ENCODE measurements at regions not wholly inside any gene's neighbourhood (a gene's known extent, or its start where the extent isn't known, plus 50 kb on each side); places are given as distances from the start of the nearest gene placed in this dataset.
"Not testable (repeated sequence)": the region's sequence is repeated elsewhere in the genome, so short reads cannot be mapped to it uniquely, and the experiment has no call there.

DNA sequence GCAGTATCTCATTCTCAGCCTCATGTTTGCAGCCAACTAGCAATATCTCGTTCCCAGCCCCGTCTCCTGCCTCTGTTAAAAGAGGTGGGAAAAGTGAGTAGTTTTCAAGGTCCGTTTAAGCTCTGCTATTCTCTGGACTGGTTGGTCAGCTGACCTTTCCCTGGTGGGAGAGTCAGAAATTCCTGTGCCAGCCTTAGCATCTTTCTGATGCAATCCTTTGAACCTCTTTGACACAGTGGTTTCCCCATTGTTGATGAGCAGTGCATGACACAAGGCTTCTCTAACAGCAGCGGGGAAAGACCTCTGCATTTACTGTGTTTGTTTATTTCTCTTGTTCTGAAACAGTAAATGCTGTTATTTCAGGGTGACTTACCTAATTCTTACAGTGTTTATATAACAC lies 74.6 kb downstream of the CDRT15L2 start:
- TF ChIP-seq, protein P1, sequence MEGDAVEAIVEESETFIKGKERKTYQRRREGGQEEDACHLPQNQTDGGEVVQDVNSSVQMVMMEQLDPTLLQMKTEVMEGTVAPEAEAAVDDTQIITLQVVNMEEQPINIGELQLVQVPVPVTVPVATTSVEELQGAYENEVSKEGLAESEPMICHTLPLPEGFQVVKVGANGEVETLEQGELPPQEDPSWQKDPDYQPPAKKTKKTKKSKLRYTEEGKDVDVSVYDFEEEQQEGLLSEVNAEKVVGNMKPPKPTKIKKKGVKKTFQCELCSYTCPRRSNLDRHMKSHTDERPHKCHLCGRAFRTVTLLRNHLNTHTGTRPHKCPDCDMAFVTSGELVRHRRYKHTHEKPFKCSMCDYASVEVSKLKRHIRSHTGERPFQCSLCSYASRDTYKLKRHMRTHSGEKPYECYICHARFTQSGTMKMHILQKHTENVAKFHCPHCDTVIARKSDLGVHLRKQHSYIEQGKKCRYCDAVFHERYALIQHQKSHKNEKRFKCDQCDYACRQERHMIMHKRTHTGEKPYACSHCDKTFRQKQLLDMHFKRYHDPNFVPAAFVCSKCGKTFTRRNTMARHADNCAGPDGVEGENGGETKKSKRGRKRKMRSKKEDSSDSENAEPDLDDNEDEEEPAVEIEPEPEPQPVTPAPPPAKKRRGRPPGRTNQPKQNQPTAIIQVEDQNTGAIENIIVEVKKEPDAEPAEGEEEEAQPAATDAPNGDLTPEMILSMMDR (IDR thresholded peaks at IDR 0.05 in 2 of 3, conservative IDR thresholded peaks at IDR 0.05 in 1 of 3; ENCODE audit: borderline replicate concordance in 1 of 3, insufficient read depth in 1 of 3, low read depth in 2 of 3, low read length in 2 of 3): not testable (repeated sequence)
- not testable (repeated sequence) for TF ChIP-seq POLR2A (IDR thresholded peaks at IDR 0.05; ENCODE audit: borderline replicate concordance, extremely low read depth, insufficient read depth, insufficient read length); EZH2phosphoT487 (IDR thresholded peaks at IDR 0.05; ENCODE audit: borderline replicate concordance); CBX3 (IDR thresholded peaks at IDR 0.05; ENCODE audit: low read depth); SIN3A (IDR thresholded peaks at IDR 0.05; ENCODE audit: low read depth); ZNF274 (IDR thresholded peaks at IDR 0.05; ENCODE audit: low read depth, low read length); POLR2AphosphoS5 (IDR thresholded peaks at IDR 0.05; ENCODE audit: low read depth, low read length); RAD21 (IDR thresholded peaks at IDR 0.05; ENCODE audit: low read depth); CEBPB (IDR thresholded peaks at IDR 0.05; ENCODE audit: low read depth); EZH2 (IDR thresholded peaks at IDR 0.05); SP1 (IDR thresholded peaks at IDR 0.05; ENCODE audit: low read depth)
- TF ChIP-seq, protein P2, sequence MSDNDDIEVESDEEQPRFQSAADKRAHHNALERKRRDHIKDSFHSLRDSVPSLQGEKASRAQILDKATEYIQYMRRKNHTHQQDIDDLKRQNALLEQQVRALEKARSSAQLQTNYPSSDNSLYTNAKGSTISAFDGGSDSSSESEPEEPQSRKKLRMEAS (IDR thresholded peaks at IDR 0.05): not testable (repeated sequence)
- TF ChIP-seq, protein P3, sequence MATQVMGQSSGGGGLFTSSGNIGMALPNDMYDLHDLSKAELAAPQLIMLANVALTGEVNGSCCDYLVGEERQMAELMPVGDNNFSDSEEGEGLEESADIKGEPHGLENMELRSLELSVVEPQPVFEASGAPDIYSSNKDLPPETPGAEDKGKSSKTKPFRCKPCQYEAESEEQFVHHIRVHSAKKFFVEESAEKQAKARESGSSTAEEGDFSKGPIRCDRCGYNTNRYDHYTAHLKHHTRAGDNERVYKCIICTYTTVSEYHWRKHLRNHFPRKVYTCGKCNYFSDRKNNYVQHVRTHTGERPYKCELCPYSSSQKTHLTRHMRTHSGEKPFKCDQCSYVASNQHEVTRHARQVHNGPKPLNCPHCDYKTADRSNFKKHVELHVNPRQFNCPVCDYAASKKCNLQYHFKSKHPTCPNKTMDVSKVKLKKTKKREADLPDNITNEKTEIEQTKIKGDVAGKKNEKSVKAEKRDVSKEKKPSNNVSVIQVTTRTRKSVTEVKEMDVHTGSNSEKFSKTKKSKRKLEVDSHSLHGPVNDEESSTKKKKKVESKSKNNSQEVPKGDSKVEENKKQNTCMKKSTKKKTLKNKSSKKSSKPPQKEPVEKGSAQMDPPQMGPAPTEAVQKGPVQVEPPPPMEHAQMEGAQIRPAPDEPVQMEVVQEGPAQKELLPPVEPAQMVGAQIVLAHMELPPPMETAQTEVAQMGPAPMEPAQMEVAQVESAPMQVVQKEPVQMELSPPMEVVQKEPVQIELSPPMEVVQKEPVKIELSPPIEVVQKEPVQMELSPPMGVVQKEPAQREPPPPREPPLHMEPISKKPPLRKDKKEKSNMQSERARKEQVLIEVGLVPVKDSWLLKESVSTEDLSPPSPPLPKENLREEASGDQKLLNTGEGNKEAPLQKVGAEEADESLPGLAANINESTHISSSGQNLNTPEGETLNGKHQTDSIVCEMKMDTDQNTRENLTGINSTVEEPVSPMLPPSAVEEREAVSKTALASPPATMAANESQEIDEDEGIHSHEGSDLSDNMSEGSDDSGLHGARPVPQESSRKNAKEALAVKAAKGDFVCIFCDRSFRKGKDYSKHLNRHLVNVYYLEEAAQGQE (IDR thresholded peaks at IDR 0.05; ENCODE audit: low read depth): not testable (repeated sequence)
- TF ChIP-seq, protein P4, sequence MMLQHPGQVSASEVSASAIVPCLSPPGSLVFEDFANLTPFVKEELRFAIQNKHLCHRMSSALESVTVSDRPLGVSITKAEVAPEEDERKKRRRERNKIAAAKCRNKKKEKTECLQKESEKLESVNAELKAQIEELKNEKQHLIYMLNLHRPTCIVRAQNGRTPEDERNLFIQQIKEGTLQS (IDR thresholded peaks at IDR 0.05): not testable (repeated sequence)

Data from HCT116 (cell line).